Liver (tissue), 8 donors: ENCODE measurements at regions not wholly inside any gene's neighbourhood (a gene's known extent, or its start where the extent isn't known, plus 50 kb on each side); places are given as distances from the start of the nearest gene placed in this dataset.

Experiments used
- DNase-seq: peaks from one replicate; pipeline ENCODE4 v3.0.0-alpha.2; 2017; ENCODE audit warnings: low spot score
- H3K27ac ChIP-seq, 2 donors: one replicate each; pipeline ENCODE4 v1.7.0; 2013; ENCODE audit warnings: inconsistent platforms in 2 of 2, low read length in 2 of 2, control low read depth in 1 of 2, low read depth in 1 of 2, mild to moderate bottlenecking in 1 of 2
- H3K27me3 ChIP-seq, 4 donors: one replicate each; pipeline versions ENCODE4 v1.6.1 to v1.7.0; 2013; ENCODE audit warnings: low read length in 3 of 4, inconsistent platforms in 1 of 4, mild to moderate bottlenecking in 1 of 4, moderate library complexity in 1 of 4; ENCODE audit not compliant: control insufficient read depth in 4 of 4, insufficient read depth in 4 of 4
- H3K36me3 ChIP-seq, 4 donors: one replicate each; pipeline versions ENCODE4 v1.6.1 to v1.7.0; 2013; ENCODE audit warnings: low read length in 3 of 4, mild to moderate bottlenecking in 3 of 4, low read depth in 1 of 4, moderate library complexity in 1 of 4; ENCODE audit not compliant: control insufficient read depth in 4 of 4, insufficient read depth in 3 of 4
- H3K4me1 ChIP-seq, 4 donors: one replicate each; pipeline versions ENCODE4 v1.6.1 to v1.7.0; 2013; ENCODE audit warnings: low read length in 3 of 4, mild to moderate bottlenecking in 3 of 4, moderate library complexity in 1 of 4; ENCODE audit not compliant: control insufficient read depth in 4 of 4, insufficient read depth in 4 of 4
- H3K4me3 ChIP-seq, 3 donors: one replicate each; pipeline versions ENCODE4 v1.6.1 to v1.7.0; 2013; ENCODE audit warnings: low read length in 3 of 3, control low read depth in 1 of 3, low read depth in 1 of 3, mild to moderate bottlenecking in 1 of 3
- H3K9ac ChIP-seq, 2 donors: one replicate each; pipeline ENCODE4 v1.7.0; 2013; ENCODE audit warnings: low read length in 2 of 2, mild to moderate bottlenecking in 2 of 2, moderate library complexity in 2 of 2, control low read depth in 1 of 2, low read depth in 1 of 2
- H3K9me3 ChIP-seq, 4 donors: one replicate each; pipeline versions ENCODE4 v1.6.1 to v1.7.0; 2013; ENCODE audit warnings: low read length in 3 of 4; ENCODE audit not compliant: control insufficient read depth in 4 of 4
- ATF3 ChIP-seq: IDR thresholded peaks from 2 replicates; pipeline ENCODE4 v1.6.1; 2016; ENCODE audit warnings: antibody characterized with exemption
- CTCF ChIP-seq: fragments of 150-350 bp; IDR thresholded peaks from 2 replicates; pipeline ENCODE4 v1.5.1; 2017; ENCODE audit warnings: improper control_type of control experiment, low read depth, low read length; ENCODE audit not compliant: missing input control
- EGR1 ChIP-seq, 2 donors: IDR thresholded peaks; 2 replicates each; pipeline ENCODE4 v1.6.1; 2016 to 2018; ENCODE audit warnings: antibody characterized with exemption in 2 of 2, low read depth in 2 of 2
- FOXA1 ChIP-seq: IDR thresholded peaks from 2 replicates; pipeline ENCODE4 v1.6.1; 2016; ENCODE audit warnings: antibody characterized with exemption
- GABPA ChIP-seq, 2 donors: IDR thresholded peaks in 1 of 2; conservative IDR thresholded peaks in 1 of 2; 2 replicates each; pipeline ENCODE4 v1.6.1; 2016; ENCODE audit warnings: antibody characterized with exemption in 2 of 2, mild to moderate bottlenecking in 1 of 2, moderate library complexity in 1 of 2
- HNF4A ChIP-seq, 2 donors: conservative IDR thresholded peaks; 2 replicates each; pipeline ENCODE4 v1.6.1; 2016; ENCODE audit warnings: antibody characterized with exemption in 2 of 2, mild to moderate bottlenecking in 2 of 2
- HNF4G ChIP-seq: IDR thresholded peaks from 2 replicates; pipeline ENCODE4 v1.6.1; 2016; ENCODE audit warnings: antibody characterized with exemption
- JUND ChIP-seq, 2 donors: IDR thresholded peaks; 2 replicates each; pipeline ENCODE4 v1.6.1; 2016; ENCODE audit warnings: antibody characterized with exemption in 2 of 2
- RAD21 ChIP-seq, 2 donors: IDR thresholded peaks; 2 replicates each; pipeline ENCODE4 v1.6.1; 2016; ENCODE audit warnings: antibody characterized with exemption in 2 of 2, mild to moderate bottlenecking in 2 of 2
- REST ChIP-seq: IDR thresholded peaks from 2 replicates; pipeline ENCODE4 v1.6.1; 2016; ENCODE audit warnings: antibody characterized with exemption, mild to moderate bottlenecking
- RXRA ChIP-seq, 2 donors: IDR thresholded peaks; 2 replicates each; pipeline ENCODE4 v1.6.1; 2017 to 2018; ENCODE audit warnings: antibody characterized with exemption in 2 of 2, mild to moderate bottlenecking in 1 of 2
- SP1 ChIP-seq: IDR thresholded peaks from 2 replicates; pipeline ENCODE4 v1.6.1; 2018; ENCODE audit warnings: antibody characterized with exemption, mild to moderate bottlenecking
- TAF1 ChIP-seq: conservative IDR thresholded peaks from 2 replicates; pipeline ENCODE4 v1.6.1; 2016; ENCODE audit warnings: antibody characterized with exemption, mild to moderate bottlenecking
- YY1 ChIP-seq: IDR thresholded peaks from 2 replicates; pipeline ENCODE4 v1.6.1; 2016; ENCODE audit warnings: antibody characterized with exemption, mild to moderate bottlenecking
- ZBTB33 ChIP-seq: IDR thresholded peaks from 2 replicates; pipeline ENCODE4 v1.6.1; 2016; ENCODE audit warnings: antibody characterized with exemption
- WGBS: extraction: QIAGEN DNeasy Blood & Tissue Kit; methylation state at CpG from one replicate; pipeline ENCODE4 v1.1.7; 2013; 5-methylcytosine and 5-hydroxymethylcytosine counted together
- donor health status: healthy.
- donor health status: healthy.
- donor health status: healthy.
- donor health status: healthy.
- donor health status: healthy.

- no peak overlapping the region for H3K27ac ChIP-seq
- WGBS, result 90% methylated on average over 5 of the region's 5 CpGs
- TF ChIP-seq RXRA (IDR thresholded peaks at IDR 0.05) (no peak), FOXA1 (no peak), JUND (IDR thresholded peaks at IDR 0.05) (no peak), ZBTB33 (no peak), CTCF (no peak), HNF4G (no peak), EGR1 (IDR thresholded peaks at IDR 0.05; ENCODE audit: low read depth in 2 of 2) (no peak), TAF1 (no peak), YY1 (no peak), SP1 (no peak), RAD21 (IDR thresholded peaks at IDR 0.05) (no peak), GABPA (IDR thresholded peaks at IDR 0.05 in 1 of 2, conservative IDR thresholded peaks at IDR 0.05 in 1 of 2) (no peak), ATF3 (no peak)
These were observed 314.1 kb upstream of the TRIB2 start for GRCh38 chr2:12402440-12403139.

GRCh38 chr2:12404497-12404896, 312.2 kb upstream of the TRIB2 start:
- Histone ChIP-seq H3K9ac (no peak overlapping the region), H3K36me3 (no peaks in the 10 kb centered on the region), H3K27ac (no peak overlapping the region), H3K4me3 (no peak overlapping the region), H3K27me3 (no peaks in the 10 kb centered on the region), H3K9me3 (no peaks in the 10 kb centered on the region), H3K4me1 (no peaks in the 10 kb centered on the region)
- no peak for DNase-seq
- TF ChIP-seq REST (no peak), EGR1 (IDR thresholded peaks at IDR 0.05; ENCODE audit: low read depth in 2 of 2) (no peak), RAD21 (IDR thresholded peaks at IDR 0.05) (no peak), CTCF (no peak), GABPA (IDR thresholded peaks at IDR 0.05 in 1 of 2, conservative IDR thresholded peaks at IDR 0.05 in 1 of 2) (no peak), HNF4G (no peak), RXRA (IDR thresholded peaks at IDR 0.05) (no peak), HNF4A (conservative IDR thresholded peaks at IDR 0.05) (no peak), ATF3 (no peak), FOXA1 (no peak), JUND (IDR thresholded peaks at IDR 0.05) (no peak)

More at GRCh38 chr2:12402440-12403139, 314.1 kb upstream of the TRIB2 start:
- Histone ChIP-seq H3K4me3 (no peak overlapping the region), H3K4me1 (no peaks in the 10 kb centered on the region), H3K36me3 (no peaks in the 10 kb centered on the region), H3K9me3 (no peaks in the 10 kb centered on the region), H3K27me3 (no peaks in the 10 kb centered on the region), H3K9ac (no peak overlapping the region)
- DNase-seq, result no peak
